Suprapubic skin (tissue), 4 donors: ENCODE measurements at regions not wholly inside any gene's neighbourhood (a gene's known extent, or its start where the extent isn't known, plus 50 kb on each side); places are given as distances from the start of the nearest gene placed in this dataset.

Experiments
- DNase-seq, 2 donors: peaks; one replicate each; pipeline ENCODE4 v3.0.0-alpha.2; 2019; ENCODE audit warnings: low spot score in 2 of 2
- H3K27ac ChIP-seq: fragments of 200-600 bp; sonication (generic); one replicate; pipeline ENCODE4 v1.5.1; 2019
- H3K27me3 ChIP-seq: fragments of 200-600 bp; sonication (generic); one replicate; pipeline ENCODE4 v1.5.1; 2019
- H3K36me3 ChIP-seq: fragments of 200-600 bp; sonication (generic); one replicate; pipeline ENCODE4 v1.5.1; 2019
- H3K4me1 ChIP-seq: fragments of 200-600 bp; sonication (generic); one replicate; pipeline ENCODE4 v1.5.1; 2019
- H3K4me3 ChIP-seq: fragments of 200-600 bp; sonication (generic); one replicate; pipeline ENCODE4 v1.5.1; 2019; ENCODE audit warnings: mild to moderate bottlenecking
- H3K9me3 ChIP-seq: fragments of 200-600 bp; sonication (generic); one replicate; pipeline ENCODE4 v1.5.1; 2019
- EP300 ChIP-seq: sonication (generic); formaldehyde crosslinking; IDR thresholded peaks from one replicate; pipeline ENCODE4 v1.6.1; 2017; ENCODE audit warnings: antibody characterized with exemption
- POLR2A ChIP-seq, 2 donors: fragments of 450-650 bp; IDR thresholded peaks; one replicate each; pipeline ENCODE4 v1.6.1; 2017; ENCODE audit warnings: antibody characterized with exemption in 2 of 2, mild to moderate bottlenecking in 2 of 2, moderate library complexity in 2 of 2
- POLR2AphosphoS5 ChIP-seq, 3 donors: sonication (generic); formaldehyde crosslinking; IDR thresholded peaks; one replicate each; pipeline ENCODE4 v1.6.1; 2017; ENCODE audit warnings: antibody characterized with exemption in 3 of 3
- WGBS: methylation state at CpG from one replicate; pipeline ENCODE4 v1.1.5; 2018; 5-methylcytosine and 5-hydroxymethylcytosine counted together
- TF ChIP-seq, protein P1 (sequence below), 2 donors: fragments of 200-600 bp in 1 of 2; fragments of 450-650 bp in 1 of 2; sonication (generic) in 1 of 2; IDR thresholded peaks; one replicate each; pipeline ENCODE4 v1.5.1; 2016 to 2019; ENCODE audit warnings: antibody characterized with exemption in 2 of 2, mild to moderate bottlenecking in 1 of 2, moderate library complexity in 1 of 2

DNA sequence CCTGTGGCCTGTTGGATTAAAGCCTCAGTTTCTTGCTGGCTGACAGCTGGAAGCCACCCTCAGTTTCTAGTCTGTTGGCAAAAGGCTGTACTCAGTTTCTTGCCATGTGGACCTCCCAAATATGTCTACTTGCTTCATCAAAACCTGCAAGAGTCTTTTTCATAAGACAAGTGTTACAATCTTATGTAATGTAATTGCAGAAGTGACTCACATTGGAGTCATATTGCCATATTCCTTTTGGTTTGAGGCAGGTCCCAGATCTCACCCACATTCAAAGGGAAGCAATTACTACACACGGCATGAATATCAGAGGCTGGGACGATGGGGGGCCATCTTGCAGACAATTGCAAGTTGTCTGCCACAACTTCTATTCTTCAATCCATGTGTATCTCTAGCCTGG is 286.7 kb upstream of the IL12B start:
- no peak overlapping the region for H3K4me3 ChIP-seq
- no peaks in the 10 kb centered on the region for H3K4me1 ChIP-seq
- TF ChIP-seq EP300 (no peak), POLR2AphosphoS5 (IDR thresholded peaks at IDR 0.05) (no peak), POLR2A (IDR thresholded peaks at IDR 0.05) (no peak)
- TF ChIP-seq, protein P1, sequence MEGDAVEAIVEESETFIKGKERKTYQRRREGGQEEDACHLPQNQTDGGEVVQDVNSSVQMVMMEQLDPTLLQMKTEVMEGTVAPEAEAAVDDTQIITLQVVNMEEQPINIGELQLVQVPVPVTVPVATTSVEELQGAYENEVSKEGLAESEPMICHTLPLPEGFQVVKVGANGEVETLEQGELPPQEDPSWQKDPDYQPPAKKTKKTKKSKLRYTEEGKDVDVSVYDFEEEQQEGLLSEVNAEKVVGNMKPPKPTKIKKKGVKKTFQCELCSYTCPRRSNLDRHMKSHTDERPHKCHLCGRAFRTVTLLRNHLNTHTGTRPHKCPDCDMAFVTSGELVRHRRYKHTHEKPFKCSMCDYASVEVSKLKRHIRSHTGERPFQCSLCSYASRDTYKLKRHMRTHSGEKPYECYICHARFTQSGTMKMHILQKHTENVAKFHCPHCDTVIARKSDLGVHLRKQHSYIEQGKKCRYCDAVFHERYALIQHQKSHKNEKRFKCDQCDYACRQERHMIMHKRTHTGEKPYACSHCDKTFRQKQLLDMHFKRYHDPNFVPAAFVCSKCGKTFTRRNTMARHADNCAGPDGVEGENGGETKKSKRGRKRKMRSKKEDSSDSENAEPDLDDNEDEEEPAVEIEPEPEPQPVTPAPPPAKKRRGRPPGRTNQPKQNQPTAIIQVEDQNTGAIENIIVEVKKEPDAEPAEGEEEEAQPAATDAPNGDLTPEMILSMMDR (IDR thresholded peaks at IDR 0.05): no peak
- DNase-seq: no peak
- no peaks in the 10 kb centered on the region for H3K9me3 ChIP-seq
- no peaks in the 10 kb centered on the region for H3K27me3 ChIP-seq
- WGBS: 25% methylated on average over 2 of the region's 2 CpGs
- H3K27ac ChIP-seq: no peak overlapping the region
- no peaks in the 10 kb centered on the region for H3K36me3 ChIP-seq

DNA sequence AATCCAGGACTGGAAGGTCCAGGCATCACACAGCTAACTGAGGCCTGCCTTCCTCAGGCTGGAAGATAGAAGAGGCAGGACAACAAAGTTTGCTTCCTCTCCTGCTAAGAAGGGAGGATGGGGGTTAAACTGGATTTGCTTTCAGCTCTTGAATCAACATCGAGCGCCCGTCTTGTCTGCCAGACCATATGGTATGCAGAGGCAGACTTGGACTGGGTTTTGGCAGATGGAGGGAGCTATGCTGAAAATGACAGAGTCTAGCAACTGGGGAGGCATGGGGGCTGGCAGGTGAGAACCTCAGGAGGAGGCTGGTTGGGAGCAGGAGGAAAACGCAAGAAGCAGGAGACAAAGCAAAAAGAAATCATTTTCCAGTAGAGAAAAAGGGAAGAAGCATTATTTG is 289.5 kb upstream of the IL12B start:
- no peaks in the 10 kb centered on the region for H3K4me1 ChIP-seq
- no peak for TF ChIP-seq EP300
- TF ChIP-seq, protein P1 (IDR thresholded peaks at IDR 0.05): no peak
- TF ChIP-seq POLR2A (IDR thresholded peaks at IDR 0.05): no peak
- no peak for TF ChIP-seq POLR2AphosphoS5 (IDR thresholded peaks at IDR 0.05)
- H3K36me3 ChIP-seq: no peaks in the 10 kb centered on the region
- no peaks in the 10 kb centered on the region for H3K27me3 ChIP-seq
- DNase-seq: no peak
- WGBS: 67% methylated on average over 4 of the region's 4 CpGs
- no peak overlapping the region for H3K27ac ChIP-seq
- H3K9me3 ChIP-seq: peaks cover 3% of the 10 kb centered on the region
- H3K4me3 ChIP-seq: no peak overlapping the region

DNA sequence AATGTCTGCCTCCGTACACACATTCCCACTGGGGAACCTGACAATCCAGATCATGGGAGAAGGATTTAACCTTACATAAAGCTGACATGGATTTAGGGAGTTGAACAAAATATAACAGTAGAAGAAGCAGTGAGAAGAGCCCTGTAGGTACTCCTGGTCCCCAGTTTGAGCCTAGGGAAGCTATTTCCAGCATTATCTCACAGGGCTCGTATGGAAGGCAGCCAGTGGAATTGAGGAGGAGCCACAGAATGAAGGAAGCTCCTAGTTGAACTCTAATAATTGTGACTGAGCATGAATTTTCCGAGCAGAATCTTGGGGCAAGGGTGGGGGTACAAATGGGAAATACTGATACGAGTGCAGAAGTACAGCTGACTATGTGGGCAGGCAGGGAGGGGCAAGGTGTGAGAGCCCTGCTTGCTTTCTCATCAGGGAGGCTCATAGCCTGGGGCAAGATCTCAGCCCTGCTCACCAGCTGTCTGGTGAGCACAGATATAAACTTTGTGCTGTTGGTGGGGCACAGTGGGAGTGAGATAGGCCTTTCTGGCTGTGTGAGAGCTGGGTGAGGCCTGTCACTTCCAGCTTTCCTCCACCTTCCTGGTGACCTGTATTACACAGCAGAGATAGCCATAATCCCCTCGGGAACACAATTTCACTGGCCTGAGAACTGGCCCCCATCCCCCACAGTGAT is 290.7 kb upstream of the IL12B start:
- peaks cover 3% of the 10 kb centered on the region for H3K9me3 ChIP-seq
- WGBS: 85% methylated on average over 5 of the region's 5 CpGs
- no peak overlapping the region for H3K4me3 ChIP-seq
- no peaks in the 10 kb centered on the region for H3K27me3 ChIP-seq
- no peaks in the 10 kb centered on the region for H3K4me1 ChIP-seq
- TF ChIP-seq POLR2A (IDR thresholded peaks at IDR 0.05) (no peak), POLR2AphosphoS5 (IDR thresholded peaks at IDR 0.05) (no peak), EP300 (no peak)
- TF ChIP-seq, protein P1 (IDR thresholded peaks at IDR 0.05): no peak
- no peak for DNase-seq
- no peak overlapping the region for H3K27ac ChIP-seq
- H3K36me3 ChIP-seq: no peaks in the 10 kb centered on the region

DNA sequence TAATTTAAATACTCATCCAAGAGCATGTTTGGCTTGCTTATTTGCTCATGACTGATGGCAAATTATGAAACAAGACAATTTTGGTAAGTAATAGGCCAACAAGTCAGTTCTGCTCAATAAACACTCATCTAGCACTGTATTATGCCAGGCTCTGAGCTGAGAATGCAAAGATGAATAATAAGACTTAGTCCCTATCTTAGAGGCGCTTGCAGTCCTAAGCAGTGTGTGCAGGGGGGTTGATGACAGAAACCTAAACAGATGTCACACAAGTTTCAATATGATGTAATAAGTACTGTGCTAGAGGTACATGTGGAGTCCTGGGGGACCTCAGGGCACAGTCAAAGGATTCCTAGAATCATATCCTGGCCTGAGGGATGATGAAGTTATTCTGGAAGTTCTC is 287.6 kb upstream of the ADRA1B start:
- TF ChIP-seq EP300 (no peak), POLR2AphosphoS5 (IDR thresholded peaks at IDR 0.05) (no peak), POLR2A (IDR thresholded peaks at IDR 0.05) (no peak)
- TF ChIP-seq, protein P1 (IDR thresholded peaks at IDR 0.05): no peak
- 95% methylated on average over 1 of the region's 1 CpG for WGBS
- no peak for DNase-seq

DNA sequence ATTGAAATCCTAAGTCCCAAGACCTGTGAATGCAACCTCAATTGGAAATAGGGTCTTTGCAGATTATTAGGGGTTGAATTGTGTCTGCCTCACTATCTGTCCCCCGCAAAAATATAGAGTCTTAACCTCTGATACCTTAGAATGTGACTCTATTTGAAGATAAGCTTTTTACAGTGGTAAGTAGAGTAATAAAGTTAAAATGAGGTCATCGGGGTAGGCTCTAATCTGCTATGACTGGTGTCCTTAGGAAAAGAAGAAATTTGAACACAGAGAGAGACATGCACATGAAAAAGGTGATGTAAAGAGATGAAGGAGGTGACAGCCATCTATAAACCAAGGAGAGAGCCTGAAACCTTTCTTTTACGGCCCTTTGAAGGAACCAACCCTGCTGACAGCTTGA is 287.1 kb upstream of the ADRA1B start:
- Histone ChIP-seq H3K27me3 (peaks cover 6% of the 10 kb centered on the region), H3K4me1 (no peaks in the 10 kb centered on the region), H3K27ac (no peak overlapping the region), H3K4me3 (no peak overlapping the region), H3K36me3 (no peaks in the 10 kb centered on the region), H3K9me3 (peaks cover 3% of the 10 kb centered on the region)
- TF ChIP-seq EP300: no peak
- no peak for TF ChIP-seq POLR2A (IDR thresholded peaks at IDR 0.05)
- TF ChIP-seq POLR2AphosphoS5 (IDR thresholded peaks at IDR 0.05): no peak
- TF ChIP-seq, protein P1 (IDR thresholded peaks at IDR 0.05): no peak
- WGBS: 94% methylated on average over 3 of the region's 3 CpGs
- no peak for DNase-seq

More for the DNA sequence above, 287.6 kb upstream of the ADRA1B start:
- H3K36me3 ChIP-seq: no peaks in the 10 kb centered on the region
- no peak overlapping the region for H3K27ac ChIP-seq
- peaks cover 3% of the 10 kb centered on the region for H3K9me3 ChIP-seq
- H3K4me3 ChIP-seq: no peak overlapping the region
- H3K4me1 ChIP-seq: no peaks in the 10 kb centered on the region
- H3K27me3 ChIP-seq: peaks cover 6% of the 10 kb centered on the region
